Testis (tissue), 2 donors: ENCODE measurements at regions not wholly inside any gene's neighbourhood (a gene's known extent, or its start where the extent isn't known, plus 50 kb on each side); places are given as distances from the start of the nearest gene placed in this dataset.

Experiments used
- DNase-seq: peaks from one replicate; pipeline ENCODE4 v3.0.0-alpha.2; 2019
- H3K27ac ChIP-seq, 2 donors: fragments of 200-600 bp; sonication (generic); one replicate each; pipeline ENCODE4 v1.5.1; 2019
- H3K27me3 ChIP-seq: fragments of 200-600 bp; sonication (generic); one replicate; pipeline ENCODE4 v1.5.1; 2019
- H3K36me3 ChIP-seq: fragments of 200-600 bp; sonication (generic); one replicate; pipeline ENCODE4 v1.5.1; 2017; ENCODE audit warnings: low read depth; ENCODE audit errors: missing control alignments
- H3K4me1 ChIP-seq: fragments of 200-600 bp; sonication (generic); one replicate; pipeline ENCODE4 v1.5.1; 2019
- H3K4me3 ChIP-seq, 2 donors: fragments of 200-600 bp; sonication (generic); one replicate each; pipeline ENCODE4 v1.5.1; 2017 to 2019
- H3K9me3 ChIP-seq: fragments of 200-600 bp; sonication (generic); one replicate; pipeline ENCODE4 v1.5.1; 2017
- POLR2A ChIP-seq: fragments of 450-650 bp; IDR thresholded peaks from one replicate; pipeline ENCODE4 v1.6.1; 2017; ENCODE audit warnings: antibody characterized with exemption, mild to moderate bottlenecking, moderate library complexity
- WGBS, 2 donors: methylation state at CpG; one replicate each; pipeline ENCODE4 v1.1.5; 2018; 5-methylcytosine and 5-hydroxymethylcytosine counted together
- intact Hi-C: fragments of 100-400 bp; cut with DNase I; formaldehyde crosslinking; loops from one replicate; pipeline ENCODE4 v1.15.1; 2023; ENCODE audit warnings: low total_unique reads
- TF ChIP-seq, protein P1 (sequence below), 3 experiments: fragments of 450-650 bp in 2 of 3; fragments of 200-600 bp in 1 of 3; sonication (generic) in 1 of 3; IDR thresholded peaks; one replicate each; pipeline ENCODE4 v1.5.1; 2016 to 2019; ENCODE audit warnings: antibody characterized with exemption in 3 of 3, mild to moderate bottlenecking in 2 of 3, moderate library complexity in 1 of 3

DNA sequence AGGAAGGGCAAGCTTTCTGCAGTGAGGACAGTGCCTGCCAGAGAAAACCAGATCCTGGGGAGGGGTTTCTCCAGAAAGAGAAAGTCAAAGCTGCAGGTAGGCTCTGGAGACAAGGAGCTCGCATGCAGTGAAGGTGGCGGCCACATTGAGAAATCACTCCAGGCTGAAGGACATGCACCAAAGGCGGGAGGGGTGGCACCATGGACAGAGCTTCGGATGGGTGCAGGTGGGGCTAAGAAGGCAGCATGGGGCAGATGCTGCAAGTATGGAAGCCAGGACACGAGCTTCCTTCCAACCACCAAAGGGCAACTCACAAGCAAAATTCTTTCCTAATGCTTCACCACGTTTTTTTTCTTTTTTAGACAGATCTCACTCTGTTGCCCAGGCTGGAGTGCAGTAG lies 104.4 kb upstream of the SLC35G4 start:
- WGBS, 2 donors, result 62 to 77% methylated on average over 6 of the region's 6 CpGs
- H3K4me3 ChIP-seq, result no peak overlapping the region
- no peaks in the 10 kb centered on the region for H3K36me3 ChIP-seq
- DNase-seq, result no peak
- no peaks in the 10 kb centered on the region for H3K4me1 ChIP-seq
- H3K27me3 ChIP-seq, result no peaks in the 10 kb centered on the region
- TF ChIP-seq, protein P1, sequence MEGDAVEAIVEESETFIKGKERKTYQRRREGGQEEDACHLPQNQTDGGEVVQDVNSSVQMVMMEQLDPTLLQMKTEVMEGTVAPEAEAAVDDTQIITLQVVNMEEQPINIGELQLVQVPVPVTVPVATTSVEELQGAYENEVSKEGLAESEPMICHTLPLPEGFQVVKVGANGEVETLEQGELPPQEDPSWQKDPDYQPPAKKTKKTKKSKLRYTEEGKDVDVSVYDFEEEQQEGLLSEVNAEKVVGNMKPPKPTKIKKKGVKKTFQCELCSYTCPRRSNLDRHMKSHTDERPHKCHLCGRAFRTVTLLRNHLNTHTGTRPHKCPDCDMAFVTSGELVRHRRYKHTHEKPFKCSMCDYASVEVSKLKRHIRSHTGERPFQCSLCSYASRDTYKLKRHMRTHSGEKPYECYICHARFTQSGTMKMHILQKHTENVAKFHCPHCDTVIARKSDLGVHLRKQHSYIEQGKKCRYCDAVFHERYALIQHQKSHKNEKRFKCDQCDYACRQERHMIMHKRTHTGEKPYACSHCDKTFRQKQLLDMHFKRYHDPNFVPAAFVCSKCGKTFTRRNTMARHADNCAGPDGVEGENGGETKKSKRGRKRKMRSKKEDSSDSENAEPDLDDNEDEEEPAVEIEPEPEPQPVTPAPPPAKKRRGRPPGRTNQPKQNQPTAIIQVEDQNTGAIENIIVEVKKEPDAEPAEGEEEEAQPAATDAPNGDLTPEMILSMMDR (IDR thresholded peaks at IDR 0.05), result no peak
- TF ChIP-seq POLR2A, result no peak
- no peaks in the 10 kb centered on the region for H3K9me3 ChIP-seq
- intact Hi-C loops, result no loop called here
- H3K27ac ChIP-seq, result no peak overlapping the region

DNA sequence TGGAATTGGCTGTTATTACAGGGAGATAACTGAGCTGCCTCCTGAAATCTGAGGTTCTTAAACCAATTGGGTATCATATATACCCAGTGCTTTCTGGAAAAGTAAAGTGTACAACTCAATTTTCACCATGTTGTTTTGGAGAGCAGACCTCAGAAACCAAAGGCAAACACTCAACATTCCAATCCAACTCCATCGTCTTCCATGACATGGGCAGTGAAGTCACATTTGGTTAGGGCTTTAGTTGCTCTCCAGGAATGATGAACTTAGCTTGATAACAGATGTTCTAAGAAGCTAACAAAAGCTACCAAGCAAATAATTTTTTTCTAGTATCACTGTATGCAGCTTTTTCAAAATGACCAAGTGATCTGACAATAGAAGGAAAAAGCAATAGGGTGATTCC lies 107.0 kb upstream of the SLC35G4 start:
- DNase-seq, result no peak
- intact Hi-C loops, result no loop called here
- Histone ChIP-seq H3K27ac (no peak overlapping the region), H3K9me3 (no peaks in the 10 kb centered on the region), H3K4me1 (no peaks in the 10 kb centered on the region), H3K27me3 (no peaks in the 10 kb centered on the region), H3K36me3 (no peaks in the 10 kb centered on the region), H3K4me3 (no peak overlapping the region)
- 92 to 98% methylated on average over 1 of the region's 1 CpG for WGBS, 2 donors
- TF ChIP-seq POLR2A, result no peak
- TF ChIP-seq, protein P1 (IDR thresholded peaks at IDR 0.05), result no peak

DNA sequence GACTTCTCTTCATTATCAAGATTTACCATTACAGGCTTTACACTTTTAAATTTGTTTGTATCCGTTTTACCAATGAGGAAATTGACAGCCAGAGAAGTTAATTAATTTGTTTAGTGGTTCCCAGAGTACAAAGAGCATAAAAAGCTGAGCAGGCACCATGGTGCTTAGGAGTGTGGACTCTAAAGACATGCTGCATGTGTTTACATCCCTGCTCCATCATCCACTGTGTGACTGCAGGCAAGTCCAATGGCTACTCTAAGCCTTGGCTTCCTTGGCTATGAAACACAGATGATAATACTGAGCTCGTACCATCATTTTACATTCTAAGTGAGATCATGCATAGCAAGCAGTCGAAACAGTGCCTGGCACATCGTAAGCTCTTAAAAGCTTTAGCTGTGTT lies 108.0 kb upstream of the SLC35G4 start:
- Histone ChIP-seq H3K4me1 (no peaks in the 10 kb centered on the region), H3K4me3 (no peak overlapping the region), H3K27ac (no peak overlapping the region), H3K27me3 (no peaks in the 10 kb centered on the region), H3K9me3 (no peaks in the 10 kb centered on the region), H3K36me3 (no peaks in the 10 kb centered on the region)
- TF ChIP-seq, protein P1 (IDR thresholded peaks at IDR 0.05), result no peak
- TF ChIP-seq POLR2A, result no peak
- WGBS, 2 donors, result 81 to 83% methylated on average over 4 of the region's 4 CpGs
- intact Hi-C loops, result no loop called here
- no peak for DNase-seq

DNA sequence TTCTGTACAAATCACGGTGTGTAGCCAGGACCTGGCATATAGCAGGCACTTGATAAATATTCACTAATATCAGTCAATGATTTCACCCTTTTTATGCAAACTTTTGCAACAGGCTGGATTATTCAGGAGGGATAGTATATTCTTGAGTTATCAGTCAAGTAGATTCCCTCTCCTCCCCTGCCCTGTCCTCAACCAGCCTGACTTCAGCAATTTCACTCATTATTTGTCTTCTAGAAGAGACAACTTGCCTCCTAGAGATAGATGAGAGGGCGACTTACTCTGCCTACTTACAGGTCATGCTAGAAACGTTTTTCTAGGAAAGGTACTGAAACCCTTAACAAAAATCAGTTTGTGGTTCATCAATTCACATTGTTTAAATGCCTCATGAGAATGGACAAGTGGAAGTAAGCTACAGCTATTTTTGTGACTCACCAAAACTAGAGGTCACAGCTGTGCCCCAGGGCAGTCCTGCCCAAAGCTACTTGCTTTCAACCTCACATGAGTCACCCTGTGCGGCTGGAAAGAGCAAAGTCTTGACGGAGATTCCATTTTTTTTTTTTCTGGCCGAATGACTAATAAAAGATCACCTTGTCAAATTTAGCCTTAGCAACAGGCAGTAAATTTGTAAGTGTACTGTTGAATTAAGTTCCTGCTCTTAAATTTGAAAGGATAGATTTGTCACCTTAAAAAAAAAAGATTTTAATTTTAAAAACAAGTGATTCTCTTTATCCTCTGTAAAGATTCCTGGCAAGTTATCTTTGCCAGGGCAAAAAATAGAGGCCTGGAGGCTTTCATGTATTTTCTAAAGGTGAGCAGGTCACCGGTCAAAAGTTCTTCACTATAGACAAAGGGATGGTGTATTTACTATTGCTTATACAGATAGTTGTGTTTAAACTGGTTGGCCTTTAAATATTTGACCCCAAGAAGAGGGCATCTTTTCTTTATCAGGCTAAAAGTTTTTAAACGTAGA lies 109.0 kb upstream of the SLC35G4 start:
- WGBS, 2 donors, result 68 to 74% methylated on average over 8 of the region's 8 CpGs
- H3K27ac ChIP-seq, result no peak overlapping the region
- intact Hi-C loops, result no loop called here
- no peaks in the 10 kb centered on the region for H3K27me3 ChIP-seq
- DNase-seq, result no peak
- H3K36me3 ChIP-seq, result no peaks in the 10 kb centered on the region
- no peak for TF ChIP-seq POLR2A
- TF ChIP-seq, protein P1 (IDR thresholded peaks at IDR 0.05), result no peak
- no peaks in the 10 kb centered on the region for H3K9me3 ChIP-seq
- H3K4me1 ChIP-seq, result no peaks in the 10 kb centered on the region
- no peak overlapping the region for H3K4me3 ChIP-seq

DNA sequence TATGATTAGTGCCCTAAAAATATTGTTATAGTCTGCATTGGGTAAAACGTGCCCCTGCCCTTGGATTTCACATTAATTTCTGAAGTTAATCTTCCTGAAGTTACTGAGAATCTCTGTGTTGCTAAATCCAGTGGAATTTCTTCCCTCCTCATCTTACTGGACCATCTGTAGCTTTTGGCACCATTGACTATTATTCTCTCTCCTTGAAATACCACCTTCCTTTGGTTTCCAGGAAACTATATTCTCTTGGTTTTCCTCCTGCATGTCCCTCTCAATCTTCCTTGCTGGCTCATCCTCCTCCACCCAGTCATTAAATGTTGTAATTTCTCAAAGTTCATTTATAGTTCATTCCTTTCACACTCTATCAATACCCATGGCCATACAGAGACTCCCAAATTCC lies 110.6 kb upstream of the SLC35G4 start:
- DNase-seq, result no peak
- TF ChIP-seq, protein P1 (IDR thresholded peaks at IDR 0.05), result no peak
- no peak for TF ChIP-seq POLR2A
- intact Hi-C loops, result no loop called here
- 64 to 72% methylated on average over 1 of the region's 1 CpG for WGBS, 2 donors
- Histone ChIP-seq H3K27ac (no peak overlapping the region), H3K27me3 (no peaks in the 10 kb centered on the region), H3K4me1 (no peaks in the 10 kb centered on the region), H3K9me3 (no peaks in the 10 kb centered on the region), H3K36me3 (no peaks in the 10 kb centered on the region), H3K4me3 (no peak overlapping the region)
